Lung (tissue), 11 donors: ENCODE measurements at regions not wholly inside any gene's neighbourhood (a gene's known extent, or its start where the extent isn't known, plus 50 kb on each side); places are given as distances from the start of the nearest gene placed in this dataset.

Experiments
- ATAC-seq: fragments of 200-7000 bp; cut with Tn5 transposase; one replicate; pipeline ENCODE4 v1.9.1; 2020; ENCODE audit warnings: moderate number of reproducible peaks; ENCODE audit not compliant: insufficient read depth, low FRiP score
- DNase-seq, 3 donors: peaks; one replicate each; pipeline ENCODE4 v3.0.0-alpha.2; 2013 to 2017
- H3K27ac ChIP-seq, 2 donors: one replicate each; pipeline ENCODE4 v1.5.1; 2013; ENCODE audit warnings: mild to moderate bottlenecking in 2 of 2, moderate library complexity in 2 of 2, control low read depth in 1 of 2, inconsistent platforms in 1 of 2, low read depth in 1 of 2, low read length in 1 of 2
- H3K27me3 ChIP-seq, 3 donors: one replicate each; pipeline ENCODE4 v1.5.1; 2013; ENCODE audit warnings: low read length in 2 of 3; ENCODE audit not compliant: control insufficient read depth in 3 of 3, insufficient read depth in 3 of 3
- H3K36me3 ChIP-seq, 4 donors: one replicate each; pipeline ENCODE4 v1.5.1; 2013; ENCODE audit warnings: low read length in 4 of 4, mild to moderate bottlenecking in 1 of 4, moderate library complexity in 1 of 4; ENCODE audit not compliant: control insufficient read depth in 4 of 4, insufficient read depth in 4 of 4
- H3K4me1 ChIP-seq, 5 donors: one replicate each; pipeline ENCODE4 v1.5.1; 2013; ENCODE audit warnings: low read length in 5 of 5, mild to moderate bottlenecking in 2 of 5, moderate library complexity in 1 of 5; ENCODE audit not compliant: control insufficient read depth in 5 of 5, insufficient read depth in 5 of 5
- H3K4me3 ChIP-seq: one replicate; pipeline ENCODE4 v1.5.1; 2013; ENCODE audit warnings: mild to moderate bottlenecking, control low read depth, moderate library complexity
- H3K9ac ChIP-seq, 2 donors: one replicate each; pipeline ENCODE4 v1.5.1; 2013; ENCODE audit warnings: low read length in 2 of 2, control low read depth in 1 of 2; ENCODE audit not compliant: insufficient read depth in 1 of 2
- H3K9me3 ChIP-seq, 4 donors: one replicate each; pipeline ENCODE4 v1.5.1; 2013; ENCODE audit warnings: low read length in 3 of 4, mild to moderate bottlenecking in 1 of 4, moderate library complexity in 1 of 4; ENCODE audit not compliant: control insufficient read depth in 4 of 4, insufficient read depth in 3 of 4
- CTCF ChIP-seq: IDR thresholded peaks from 2 replicates; pipeline ENCODE4 v1.5.1; 2012; ENCODE audit warnings: mild to moderate bottlenecking; ENCODE audit errors: control extremely low read depth, extremely low read depth
- WGBS, 2 donors: extraction: QIAGEN DNeasy Blood & Tissue Kit; methylation state at CpG; one replicate each; pipeline ENCODE4 v1.1.7; 2013; 5-methylcytosine and 5-hydroxymethylcytosine counted together
- donor health status: control.
- donor health status: control.
- donor health status: Bipolar disorder and iron deficiency.
- donor health status: healthy.
- donor health status: DM: yes; HTN: yes; CAD: no.

DNA sequence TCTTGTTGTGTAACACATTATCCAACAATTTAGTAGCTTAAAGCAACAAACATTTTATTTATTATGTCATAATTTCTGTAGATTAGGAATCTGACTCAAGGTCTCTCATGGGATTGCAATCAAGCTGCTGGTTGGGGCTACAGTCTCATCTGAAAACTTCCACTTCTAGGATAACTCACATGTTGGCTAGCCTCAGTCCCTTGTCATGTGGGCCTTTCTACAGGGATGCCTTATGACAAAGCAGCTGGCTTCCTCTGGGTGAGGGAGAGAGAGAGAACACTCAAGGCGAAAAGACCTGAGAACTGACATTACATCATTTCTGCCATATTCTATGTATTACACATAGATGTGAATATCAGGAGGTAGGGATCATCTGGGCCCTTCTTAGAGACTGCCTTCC, 317.9 kb upstream of the VRK2 start:
- Histone ChIP-seq H3K9me3 (no peaks in the 10 kb centered on the region), H3K27ac (no peak overlapping the region), H3K9ac (no peak overlapping the region), H3K4me3 (no peak overlapping the region), H3K4me1 (no peaks in the 10 kb centered on the region), H3K27me3 (peaks cover 0 to 11% (median 0%) of the 10 kb centered on the region in 3 donors), H3K36me3 (no peaks in the 10 kb centered on the region)
- ATAC-seq (no peak), DNase-seq (no peak)
- 93 to 100% methylated on average over 1 of the region's 1 CpG for WGBS, 2 donors
- no peak for TF ChIP-seq CTCF

DNA sequence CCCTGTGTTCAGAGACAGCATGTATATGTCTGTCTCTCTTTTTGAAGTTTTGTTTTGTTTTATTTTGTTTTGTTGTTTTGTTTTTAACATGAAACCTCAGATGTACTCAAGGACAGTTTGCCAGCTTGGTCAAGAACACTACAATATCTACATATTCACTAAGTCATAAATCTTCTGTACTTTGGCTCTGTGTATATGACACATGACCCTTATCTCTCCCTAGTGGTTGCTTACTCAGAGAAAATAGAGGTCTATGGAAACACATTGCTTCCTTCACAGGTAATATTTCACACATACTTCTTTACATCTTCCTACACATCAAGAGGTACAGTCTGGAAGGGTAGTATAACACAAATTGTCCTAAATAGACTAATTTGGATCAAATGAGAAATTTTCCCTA, 312.6 kb upstream of the VRK2 start:
- Histone ChIP-seq H3K9ac (no peak overlapping the region), H3K9me3 (no peaks in the 10 kb centered on the region), H3K4me3 (no peak overlapping the region), H3K27ac (no peak overlapping the region), H3K36me3 (no peaks in the 10 kb centered on the region), H3K27me3 (peaks cover 0 to 5% (median 0%) of the 10 kb centered on the region in 3 donors), H3K4me1 (no peaks in the 10 kb centered on the region)
- no peak for DNase-seq
- ATAC-seq, result no peak
- no peak for TF ChIP-seq CTCF

DNA sequence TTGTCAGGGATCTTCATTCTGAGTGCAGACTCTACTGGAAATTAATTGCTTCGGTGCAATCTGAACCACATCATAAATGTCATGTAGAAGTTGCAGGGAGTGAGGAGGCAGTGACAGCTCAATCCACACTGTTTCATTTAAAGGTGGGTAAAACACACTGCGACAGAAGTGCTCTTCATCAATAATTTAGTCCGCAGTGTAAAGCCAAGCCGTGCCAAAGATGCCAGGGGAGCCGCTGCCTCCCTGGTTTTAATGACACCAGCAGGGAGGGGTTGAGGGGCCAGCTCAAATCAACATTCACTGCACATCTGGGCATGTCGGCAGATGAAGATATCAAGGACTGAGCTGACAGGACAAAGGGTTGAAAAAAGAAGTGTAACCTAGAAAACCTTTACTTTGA, 305.7 kb upstream of the VRK2 start:
- no peaks in the 10 kb centered on the region for H3K9me3 ChIP-seq
- H3K9ac ChIP-seq, result no peak overlapping the region
- H3K27ac ChIP-seq, result no peak overlapping the region
- DNase-seq, result no peak
- no peaks in the 10 kb centered on the region for H3K4me1 ChIP-seq
- 81 to 89% methylated on average over 6 of the region's 6 CpGs for WGBS, 2 donors
- no peak overlapping the region for H3K4me3 ChIP-seq
- no peaks in the 10 kb centered on the region for H3K27me3 ChIP-seq
- no peak for TF ChIP-seq CTCF
- no peaks in the 10 kb centered on the region for H3K36me3 ChIP-seq
- no peak for ATAC-seq

GRCh38 chr2:57753636-57754035, 293.0 kb upstream of the VRK2 start:
- Histone ChIP-seq H3K4me3 (no peak overlapping the region), H3K9ac (no peak overlapping the region), H3K36me3 (no peaks in the 10 kb centered on the region), H3K27ac (no peak overlapping the region), H3K9me3 (no peaks in the 10 kb centered on the region), H3K27me3 (no peaks in the 10 kb centered on the region), H3K4me1 (no peaks in the 10 kb centered on the region)
- no peak for TF ChIP-seq CTCF
- no peak for ATAC-seq
- WGBS, 2 donors, result 81 to 91% methylated on average over 1 of the region's 1 CpG
- DNase-seq, result no peak
